ENCODE measurements at regions not wholly inside any gene's neighbourhood (a gene's known extent, or its start where the extent isn't known, plus 50 kb on each side); places are given as distances from the start of the nearest gene placed in this dataset.

- H3K27ac Mint-ChIP-seq: no peak overlapping the region
- H3K27me3 Mint-ChIP-seq: no peaks in the 10 kb centered on the region
- no peak for ATAC-seq
- peaks cover 9% of the 10 kb centered on the region for H3K9me3 Mint-ChIP-seq
- no peaks in the 10 kb centered on the region for H3K4me1 Mint-ChIP-seq
- no peaks in the 10 kb centered on the region for H3K36me3 Mint-ChIP-seq
- H3K4me3 Mint-ChIP-seq: no peak overlapping the region
Measured at GRCh38 chr17:69857412-69857835, 217.6 kb upstream of the KCNJ16 start.

GRCh38 chr17:69858460-69858859 lies 216.6 kb upstream of the KCNJ16 start:
- no peak overlapping the region for H3K4me3 Mint-ChIP-seq
- no peak overlapping the region for H3K27ac Mint-ChIP-seq
- H3K9me3 Mint-ChIP-seq: peaks cover 9% of the 10 kb centered on the region
- no peaks in the 10 kb centered on the region for H3K4me1 Mint-ChIP-seq
- no peak for ATAC-seq
- H3K27me3 Mint-ChIP-seq: no peaks in the 10 kb centered on the region
- H3K36me3 Mint-ChIP-seq: no peaks in the 10 kb centered on the region

- H3K4me1 Mint-ChIP-seq: no peaks in the 10 kb centered on the region
- no peaks in the 10 kb centered on the region for H3K27me3 Mint-ChIP-seq
- H3K4me3 Mint-ChIP-seq: no peak overlapping the region
- no peaks in the 10 kb centered on the region for H3K36me3 Mint-ChIP-seq
- no peak for ATAC-seq
- H3K9me3 Mint-ChIP-seq: peaks cover 9% of the 10 kb centered on the region
- H3K27ac Mint-ChIP-seq: no peak overlapping the region
Measured at GRCh38 chr17:69860142-69860680, 214.8 kb upstream of the KCNJ16 start.

GRCh38 chr17:69864462-69864861 lies 210.6 kb upstream of the KCNJ16 start:
- Mint-ChIP-seq H3K27me3 (no peaks in the 10 kb centered on the region), H3K27ac (no peak overlapping the region), H3K36me3 (no peaks in the 10 kb centered on the region), H3K4me3 (no peak overlapping the region), H3K4me1 (no peaks in the 10 kb centered on the region), H3K9me3 (peaks cover 6% of the 10 kb centered on the region)
- ATAC-seq: no peak

GRCh38 chr17:69869667-69870066 lies 205.4 kb upstream of the KCNJ16 start:
- H3K4me3 Mint-ChIP-seq: no peak overlapping the region
- H3K27ac Mint-ChIP-seq: no peak overlapping the region
- H3K4me1 Mint-ChIP-seq: peaks cover 6% of the 10 kb centered on the region
- no peaks in the 10 kb centered on the region for H3K36me3 Mint-ChIP-seq
- peak; percentile 59 for ATAC-seq
- no peaks in the 10 kb centered on the region for H3K27me3 Mint-ChIP-seq
- H3K9me3 Mint-ChIP-seq: peaks cover 3% of the 10 kb centered on the region

GRCh38 chr17:69870091-69870530 lies 204.9 kb upstream of the KCNJ16 start:
- peak; percentile 74 for ATAC-seq
- Mint-ChIP-seq H3K4me3 (no peak overlapping the region), H3K27ac (no peak overlapping the region), H3K27me3 (no peaks in the 10 kb centered on the region), H3K9me3 (peaks cover 4% of the 10 kb centered on the region), H3K36me3 (no peaks in the 10 kb centered on the region), H3K4me1 (peaks cover 6% of the 10 kb centered on the region)

GRCh38 chr17:69870751-69871199 lies 204.2 kb upstream of the KCNJ16 start:
- peaks cover 6% of the 10 kb centered on the region for H3K4me1 Mint-ChIP-seq
- no peaks in the 10 kb centered on the region for H3K36me3 Mint-ChIP-seq
- H3K27ac Mint-ChIP-seq: no peak overlapping the region
- H3K4me3 Mint-ChIP-seq: no peak overlapping the region
- ATAC-seq: no peak
- no peaks in the 10 kb centered on the region for H3K27me3 Mint-ChIP-seq
- H3K9me3 Mint-ChIP-seq: peaks cover 6% of the 10 kb centered on the region

GRCh38 chr17:69871318-69871717 lies 203.7 kb upstream of the KCNJ16 start:
- no peak overlapping the region for H3K27ac Mint-ChIP-seq

GRCh38 chr17:69872675-69873262 lies 202.3 kb upstream of the KCNJ16 start:
- peaks cover 6% of the 10 kb centered on the region for H3K4me1 Mint-ChIP-seq
- no peaks in the 10 kb centered on the region for H3K36me3 Mint-ChIP-seq
- H3K9me3 Mint-ChIP-seq: peaks cover 6% of the 10 kb centered on the region
- no peak for ATAC-seq
- H3K27me3 Mint-ChIP-seq: no peaks in the 10 kb centered on the region
- no peak overlapping the region for H3K27ac Mint-ChIP-seq
- H3K4me3 Mint-ChIP-seq: no peak overlapping the region

More at GRCh38 chr17:69871318-69871717, 203.7 kb upstream of the KCNJ16 start:
- Mint-ChIP-seq H3K9me3 (peaks cover 6% of the 10 kb centered on the region), H3K4me1 (peaks cover 6% of the 10 kb centered on the region), H3K36me3 (no peaks in the 10 kb centered on the region), H3K27me3 (no peaks in the 10 kb centered on the region), H3K4me3 (no peak overlapping the region)
- no peak for ATAC-seq

GRCh38 chr17:69874175-69874670 lies 200.8 kb upstream of the KCNJ16 start:
- no peaks in the 10 kb centered on the region for H3K27me3 Mint-ChIP-seq

GRCh38 chr17:69876757-69877156 lies 198.3 kb upstream of the KCNJ16 start:
- Mint-ChIP-seq H3K27me3 (no peaks in the 10 kb centered on the region), H3K4me3 (no peak overlapping the region), H3K4me1 (no peaks in the 10 kb centered on the region), H3K36me3 (no peaks in the 10 kb centered on the region), H3K9me3 (peaks cover 6% of the 10 kb centered on the region), H3K27ac (no peak overlapping the region)
- ATAC-seq: no peak

More at GRCh38 chr17:69874175-69874670, 200.8 kb upstream of the KCNJ16 start:
- H3K9me3 Mint-ChIP-seq: peaks cover 6% of the 10 kb centered on the region
- no peak overlapping the region for H3K27ac Mint-ChIP-seq
- ATAC-seq: no peak
- peaks cover 6% of the 10 kb centered on the region for H3K4me1 Mint-ChIP-seq
- no peak overlapping the region for H3K4me3 Mint-ChIP-seq
- H3K36me3 Mint-ChIP-seq: no peaks in the 10 kb centered on the region

- H3K27ac Mint-ChIP-seq: no peak overlapping the region
- H3K9me3 Mint-ChIP-seq: peaks cover 6% of the 10 kb centered on the region
- no peak overlapping the region for H3K4me3 Mint-ChIP-seq
- no peaks in the 10 kb centered on the region for H3K36me3 Mint-ChIP-seq
- ATAC-seq: no peak
- H3K27me3 Mint-ChIP-seq: no peaks in the 10 kb centered on the region
- H3K4me1 Mint-ChIP-seq: no peaks in the 10 kb centered on the region
Measured at GRCh38 chr17:69878661-69879060, 196.4 kb upstream of the KCNJ16 start.

GRCh38 chr17:69879576-69879975 lies 195.4 kb upstream of the KCNJ16 start:
- no peak overlapping the region for H3K27ac Mint-ChIP-seq
- no peaks in the 10 kb centered on the region for H3K27me3 Mint-ChIP-seq
- H3K4me1 Mint-ChIP-seq: no peaks in the 10 kb centered on the region
- no peak for ATAC-seq
- peaks cover 6% of the 10 kb centered on the region for H3K9me3 Mint-ChIP-seq
- H3K4me3 Mint-ChIP-seq: no peak overlapping the region
- no peaks in the 10 kb centered on the region for H3K36me3 Mint-ChIP-seq

- peaks cover 2% of the 10 kb centered on the region for H3K9me3 Mint-ChIP-seq
- H3K4me3 Mint-ChIP-seq: no peak overlapping the region
- H3K27ac Mint-ChIP-seq: no peak overlapping the region
- H3K4me1 Mint-ChIP-seq: no peaks in the 10 kb centered on the region
- no peak for ATAC-seq
- no peaks in the 10 kb centered on the region for H3K36me3 Mint-ChIP-seq
- H3K27me3 Mint-ChIP-seq: no peaks in the 10 kb centered on the region
Measured at GRCh38 chr17:69880591-69881112, 194.4 kb upstream of the KCNJ16 start.

- Mint-ChIP-seq H3K9me3 (peaks cover 2% of the 10 kb centered on the region), H3K27ac (no peak overlapping the region), H3K4me1 (no peaks in the 10 kb centered on the region), H3K36me3 (no peaks in the 10 kb centered on the region), H3K27me3 (no peaks in the 10 kb centered on the region), H3K4me3 (no peak overlapping the region)
- no peak for ATAC-seq
Measured at GRCh38 chr17:69882281-69882680, 192.7 kb upstream of the KCNJ16 start.

GRCh38 chr17:69883120-69883519 lies 191.9 kb upstream of the KCNJ16 start:
- peaks cover 2% of the 10 kb centered on the region for H3K9me3 Mint-ChIP-seq
- no peak overlapping the region for H3K4me3 Mint-ChIP-seq
- H3K36me3 Mint-ChIP-seq: no peaks in the 10 kb centered on the region
- no peaks in the 10 kb centered on the region for H3K27me3 Mint-ChIP-seq
- H3K4me1 Mint-ChIP-seq: no peaks in the 10 kb centered on the region
- ATAC-seq: no peak
- H3K27ac Mint-ChIP-seq: no peak overlapping the region
